ENCODE measurements at regions not wholly inside any gene's neighbourhood (a gene's known extent, or its start where the extent isn't known, plus 50 kb on each side); places are given as distances from the start of the nearest gene placed in this dataset.

DNA sequence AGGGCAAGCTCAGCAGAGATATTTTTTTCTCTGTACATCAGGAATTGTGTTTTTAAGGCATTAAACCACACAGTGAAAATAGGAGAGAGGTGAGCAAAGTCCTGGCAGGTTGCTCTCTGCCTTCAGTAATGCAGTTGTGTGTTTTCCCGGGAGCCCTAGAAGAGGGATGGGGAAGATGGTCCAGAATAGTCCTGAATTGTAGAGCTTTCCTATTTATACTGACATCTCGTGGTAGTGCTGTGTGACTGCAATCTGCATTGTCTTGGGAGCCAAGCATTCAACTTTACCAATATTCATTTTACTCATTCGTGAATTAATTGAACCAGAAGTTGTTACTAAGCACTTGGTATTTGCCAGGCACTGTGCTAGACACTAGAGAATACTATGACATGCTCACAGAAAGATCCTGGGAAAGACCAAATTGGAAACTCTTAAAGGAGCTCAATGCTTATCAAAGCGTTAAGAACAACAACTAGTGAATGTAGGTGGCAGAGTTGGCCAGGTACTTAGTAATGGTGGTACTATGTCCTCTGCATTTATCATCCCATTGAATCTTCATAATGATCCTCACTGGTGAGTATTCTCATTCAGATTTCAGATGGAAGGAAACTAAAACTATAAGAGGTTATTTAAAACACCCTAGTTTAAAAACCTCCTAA lies 214.6 kb downstream of the TRIB2 start:
- DNase-seq, result peak; percentile 55

DNA sequence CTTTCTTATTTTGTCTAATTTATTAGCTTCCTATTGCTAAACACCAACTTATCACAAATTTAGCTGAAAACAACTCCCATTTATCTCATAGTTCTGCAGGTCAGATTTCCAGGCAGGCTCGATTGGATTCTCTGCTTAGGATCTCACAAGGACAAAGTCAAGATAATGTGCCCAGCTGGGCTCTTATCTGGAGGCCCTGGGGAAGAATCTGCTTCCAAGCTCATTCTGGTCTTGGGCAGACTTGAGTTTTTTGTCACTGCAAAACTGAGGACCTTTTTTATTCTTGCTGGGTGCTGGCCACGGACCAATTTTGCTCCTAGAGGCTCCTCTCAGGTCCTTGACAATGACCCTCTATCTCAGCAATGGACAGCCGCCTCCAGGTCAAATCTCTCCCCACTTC lies 215.5 kb downstream of the TRIB2 start:
- no peak for DNase-seq

DNA sequence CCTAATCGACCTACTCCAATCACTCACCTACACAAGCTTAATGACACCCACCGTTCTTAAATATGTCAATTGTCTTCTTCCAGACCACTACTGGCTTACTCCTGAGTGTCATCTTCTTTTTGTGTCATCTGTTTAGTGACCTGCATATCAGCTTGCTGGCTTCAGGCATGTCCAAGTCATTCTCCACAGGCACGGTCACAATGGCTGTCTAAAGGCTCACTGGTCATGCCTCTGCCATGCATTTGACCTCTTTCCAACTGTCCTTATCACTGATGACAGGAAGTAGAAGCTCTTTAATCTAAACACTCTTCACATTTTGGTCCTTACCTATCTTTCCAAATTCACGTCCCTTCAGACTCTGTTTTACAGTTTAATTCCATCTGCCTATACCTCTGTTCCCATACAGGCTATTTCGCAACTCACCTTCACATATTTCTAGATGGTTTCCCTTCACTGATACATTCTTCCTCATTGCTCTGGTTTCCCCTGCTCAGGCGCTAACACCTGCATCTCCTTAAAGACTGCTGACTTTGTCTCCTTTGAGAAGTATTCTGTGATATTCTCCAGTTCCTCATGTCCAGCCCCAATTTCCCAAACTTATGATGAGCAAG lies 217.5 kb downstream of the TRIB2 start:
- DNase-seq, result no peak

DNA sequence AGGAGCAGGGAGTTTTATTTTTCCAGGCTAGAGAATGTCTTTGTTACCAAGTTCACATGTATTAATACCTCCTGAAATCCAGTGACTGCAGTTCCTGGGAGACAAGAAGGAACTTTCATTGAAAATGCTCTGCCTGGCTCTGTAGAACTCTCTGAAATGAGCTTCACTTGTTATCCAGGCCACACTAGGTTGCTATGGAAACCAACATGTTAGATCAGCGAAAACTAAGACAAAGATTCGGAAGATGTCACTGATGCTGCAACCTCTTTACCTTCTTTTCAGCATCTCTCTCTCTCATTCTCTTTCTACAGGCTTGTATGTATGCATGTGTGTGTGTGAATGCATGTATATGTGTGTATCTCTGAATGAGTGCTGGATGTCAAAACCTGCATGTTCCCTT lies 218.5 kb downstream of the TRIB2 start:
- DNase-seq, result no peak

DNA sequence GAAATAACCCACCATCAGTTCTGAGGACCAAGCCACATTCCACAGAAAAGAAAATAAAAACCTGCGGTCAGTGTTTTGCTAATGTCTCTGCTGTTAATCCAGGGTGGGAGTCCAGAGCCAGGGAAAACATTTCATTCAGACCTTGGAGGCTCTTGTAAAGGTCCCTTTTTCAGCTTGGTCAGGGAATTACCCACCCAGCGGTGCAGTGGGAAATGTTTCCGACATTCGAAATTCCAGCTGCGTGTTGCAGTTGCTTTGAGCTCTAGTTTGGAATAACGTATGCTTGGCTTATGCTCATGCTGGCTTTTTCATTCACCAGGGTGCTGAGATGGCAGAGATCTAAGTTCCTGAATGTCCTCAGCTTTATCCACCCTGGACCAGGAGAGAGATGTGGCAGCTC lies 219.1 kb downstream of the TRIB2 start:
- no peak for DNase-seq

DNA sequence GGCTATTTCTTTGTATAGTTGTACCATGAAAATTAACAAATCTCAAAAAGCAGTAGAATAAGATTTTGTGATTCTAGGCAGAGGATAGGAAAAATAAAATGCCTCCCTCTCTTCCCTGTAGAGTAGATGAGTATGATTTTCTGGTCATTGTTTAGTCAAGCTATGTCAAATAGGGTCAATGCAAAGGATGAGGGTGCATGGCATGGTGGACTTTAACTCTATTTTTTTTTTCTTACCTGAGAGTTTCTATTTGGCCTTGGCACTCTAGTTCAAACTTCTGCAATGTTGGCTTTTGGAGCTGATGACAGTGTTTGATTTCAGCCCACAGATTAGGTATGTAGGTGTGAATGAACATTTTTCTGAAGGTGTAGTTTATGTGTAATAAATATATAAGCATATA lies 224.5 kb downstream of the TRIB2 start:
- no peak for DNase-seq

DNA sequence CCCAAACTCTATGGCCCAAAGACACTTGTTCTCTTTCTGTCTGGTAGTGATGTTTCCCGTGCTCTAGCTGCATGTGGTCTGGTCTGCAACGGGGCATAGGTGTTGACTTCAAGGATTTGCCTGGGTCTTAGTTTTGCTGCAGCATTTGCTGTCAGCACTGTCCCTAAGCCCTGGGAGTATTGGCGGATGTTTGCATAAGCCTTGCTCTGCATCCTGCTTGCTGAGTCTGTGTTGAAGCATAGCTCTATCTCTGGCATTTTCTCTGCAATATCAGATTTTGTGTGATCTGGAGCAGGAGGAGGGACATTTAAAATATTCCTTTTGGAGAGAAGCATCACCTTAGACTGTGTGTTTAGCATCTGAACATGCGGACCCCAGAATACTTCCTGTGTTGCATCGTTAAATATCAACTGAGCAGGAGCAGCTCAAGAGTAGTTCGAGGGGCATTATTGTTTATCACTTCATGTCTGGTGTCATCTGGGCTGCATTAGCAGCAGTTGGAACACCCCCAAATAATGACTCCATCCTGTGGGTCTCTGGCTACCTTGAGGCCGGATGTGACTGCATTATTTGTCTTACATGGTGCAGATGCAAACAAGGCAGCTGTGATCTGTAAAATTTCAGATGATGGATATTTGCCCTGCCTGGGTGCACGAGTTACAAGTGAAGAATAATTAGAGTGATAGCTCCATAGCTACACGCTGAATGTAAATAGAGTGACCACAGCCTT lies 231.7 kb downstream of the TRIB2 start:
- peak; percentile 75 for DNase-seq

DNA sequence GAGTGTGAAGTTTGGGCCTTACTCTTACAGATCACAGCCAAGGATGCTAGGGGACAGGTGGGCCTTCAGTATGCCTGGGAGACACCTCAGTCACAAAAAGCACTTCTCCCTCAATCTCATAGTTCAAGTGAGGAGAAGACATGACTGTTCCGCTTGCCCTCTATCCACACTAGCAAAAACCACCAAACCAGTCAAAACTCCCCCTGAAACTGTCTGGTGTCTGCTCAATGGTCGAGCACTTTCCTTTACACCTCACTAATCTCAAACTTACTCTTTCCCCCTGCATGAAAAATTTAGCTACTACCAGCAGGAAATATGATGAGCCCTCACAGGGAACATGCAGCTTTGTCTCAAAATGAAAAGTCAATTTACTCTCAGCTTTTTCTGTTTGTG lies 232.2 kb downstream of the TRIB2 start:
- no peak for DNase-seq

DNA sequence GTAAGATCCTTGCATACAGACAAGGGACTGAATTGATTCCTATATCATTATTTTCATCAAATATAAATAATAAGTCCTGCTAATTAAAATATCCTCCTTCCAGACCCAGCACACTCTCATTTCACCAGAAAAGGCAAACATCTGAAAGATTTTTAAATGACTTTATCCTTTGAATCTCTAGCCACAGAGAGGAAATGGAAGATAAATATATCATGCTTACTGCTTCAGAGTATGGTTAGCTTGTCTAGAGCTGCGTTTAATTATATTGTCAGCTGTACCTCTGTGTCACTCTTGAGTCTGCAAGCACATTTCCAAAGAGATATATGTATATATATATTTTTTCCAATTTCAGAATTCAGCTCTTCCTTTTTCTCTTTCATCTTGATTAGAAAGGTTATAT lies 232.7 kb downstream of the TRIB2 start:
- DNase-seq, result peak; percentile 18

DNA sequence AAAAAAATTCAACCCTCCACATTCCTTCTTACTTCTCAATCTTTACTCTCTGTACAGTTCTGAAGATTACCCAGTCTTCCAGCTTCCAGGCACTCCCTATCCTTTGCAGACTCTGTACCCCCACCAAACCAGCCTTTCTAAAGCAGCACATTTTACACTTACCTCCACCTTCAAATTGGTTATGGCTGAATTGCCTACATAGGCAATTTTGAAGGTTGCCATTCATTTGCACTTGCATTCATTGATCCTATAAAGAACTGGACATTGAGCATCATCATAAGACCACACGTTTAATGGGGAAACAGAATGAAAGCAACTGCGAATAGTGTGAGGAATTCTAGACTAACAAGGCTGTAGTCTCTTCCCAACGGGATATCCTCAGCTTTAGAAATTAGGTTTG lies 233.4 kb downstream of the TRIB2 start:
- no peak for DNase-seq

DNA sequence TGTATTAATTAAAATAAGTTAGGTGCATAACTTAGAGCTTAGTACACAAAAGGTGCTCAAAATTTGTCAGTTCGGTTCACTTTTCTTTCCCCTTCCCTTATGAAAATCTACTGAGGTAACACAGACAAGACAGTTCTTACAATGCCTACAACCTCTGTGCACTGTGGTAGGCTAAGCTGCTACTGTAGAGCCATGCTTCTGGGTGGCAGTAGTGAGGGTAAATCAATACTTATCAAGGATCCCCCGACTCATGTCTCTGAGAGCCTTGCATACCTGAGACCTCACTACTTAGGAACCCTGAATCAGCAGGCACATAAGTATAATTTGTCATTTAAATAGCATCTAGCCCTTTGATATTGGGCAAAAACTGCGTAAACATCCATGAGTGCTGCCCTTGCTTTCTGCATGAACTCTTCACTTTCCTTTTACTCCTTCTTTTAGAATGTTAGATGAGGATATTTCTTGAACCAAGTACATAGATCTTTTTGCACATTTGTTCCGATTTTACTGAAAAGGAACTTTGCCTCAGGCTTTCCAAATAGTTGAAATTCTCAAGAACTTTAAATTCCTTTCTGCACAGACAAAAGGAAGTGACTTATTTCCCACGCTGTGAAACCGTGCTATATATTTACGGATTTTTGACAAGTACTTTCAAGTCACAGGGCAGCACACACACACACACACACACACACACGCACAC lies 234.4 kb downstream of the TRIB2 start:
- DNase-seq, result peak; percentile 74

DNA sequence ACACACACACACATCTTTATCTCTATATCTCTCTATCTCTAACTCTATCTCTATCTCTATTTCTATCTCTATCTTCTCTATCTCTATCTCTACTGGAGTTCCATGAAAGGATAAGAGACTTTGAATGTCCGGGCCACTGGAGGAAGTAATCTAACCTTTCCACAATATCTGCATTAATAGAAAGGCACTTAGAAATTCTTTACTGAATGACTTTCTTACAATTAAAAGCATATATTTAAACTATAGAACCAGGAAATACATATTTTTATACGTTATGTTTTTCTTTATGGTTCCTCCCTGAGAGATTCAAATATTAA lies 234.9 kb downstream of the TRIB2 start:
- no peak for DNase-seq

DNA sequence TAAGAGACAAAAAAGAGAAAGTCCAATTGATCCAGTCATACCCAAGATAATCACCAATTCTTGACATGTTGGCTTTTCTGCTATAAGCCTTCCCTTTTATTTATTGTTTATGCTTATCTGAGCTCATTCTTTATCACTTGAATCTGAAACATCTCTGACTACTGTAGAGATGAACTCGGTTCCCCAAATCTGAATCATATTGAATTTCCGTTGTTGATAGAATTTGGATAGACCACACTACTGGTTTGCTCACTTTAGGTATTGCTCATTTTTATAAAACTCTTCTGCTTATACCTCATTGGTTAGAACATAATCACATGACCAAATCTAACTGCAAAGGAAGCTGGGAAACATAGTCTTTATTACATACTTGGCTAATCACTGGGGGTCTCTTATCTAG lies 236.9 kb downstream of the TRIB2 start:
- DNase-seq, result no peak

DNA sequence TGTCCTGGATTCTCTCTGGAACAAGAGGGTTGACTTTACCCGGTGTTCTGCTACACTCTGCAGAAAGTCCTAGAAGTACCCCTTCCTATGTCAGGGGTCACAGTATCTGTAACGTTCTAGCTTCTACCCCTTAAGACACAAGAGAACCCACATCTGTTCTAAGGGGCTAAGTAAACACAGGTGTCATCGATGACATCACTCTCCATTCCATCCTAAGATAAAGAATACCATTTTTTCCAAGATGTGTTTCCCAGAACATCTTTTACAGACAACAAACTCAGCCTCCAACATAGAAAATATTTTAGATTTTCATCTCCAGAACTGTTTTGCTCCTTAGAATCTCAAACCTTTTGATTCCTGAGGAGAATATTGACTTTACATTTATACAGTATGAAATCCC lies 239.1 kb downstream of the TRIB2 start:
- no peak for DNase-seq

DNA sequence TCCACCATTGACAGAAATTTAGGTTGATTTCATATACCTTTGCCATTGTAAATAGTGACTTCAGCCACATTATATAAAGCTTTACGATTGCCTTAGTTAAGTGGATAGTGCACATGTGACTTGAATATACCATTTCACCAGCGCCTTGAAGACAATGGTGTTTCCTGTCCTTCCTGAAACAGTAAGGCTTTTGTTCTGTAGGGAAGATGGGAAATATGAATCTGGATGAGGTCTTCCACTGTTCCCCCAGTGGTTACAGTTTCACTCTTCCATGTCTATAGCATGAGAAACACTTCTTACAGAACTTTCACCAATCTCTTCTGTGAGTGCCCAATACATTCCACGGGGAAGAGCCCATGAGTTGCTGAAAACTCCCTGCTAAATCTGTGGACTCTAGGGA lies 240.5 kb downstream of the TRIB2 start:
- DNase-seq, result no peak

DNA sequence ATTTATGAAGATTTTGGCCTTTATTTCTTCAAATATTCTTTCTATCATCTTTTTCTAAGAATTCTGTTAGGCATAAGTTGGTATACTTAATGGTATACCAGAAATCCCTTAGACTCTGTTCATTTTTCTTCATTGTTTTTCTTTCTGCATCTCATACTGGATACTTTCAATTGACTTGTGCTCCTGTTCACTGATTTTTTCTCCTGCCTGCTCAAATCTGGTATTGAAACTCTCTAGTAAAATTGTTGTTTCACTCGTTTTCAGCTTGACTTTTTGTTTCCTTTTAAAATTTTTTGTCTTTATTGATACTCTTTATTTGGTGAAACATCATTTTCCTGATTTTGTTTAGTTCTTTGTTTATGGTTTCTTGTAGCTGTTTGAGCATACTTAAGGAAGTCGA lies 243.2 kb downstream of the TRIB2 start:
- DNase-seq, result no peak

DNA sequence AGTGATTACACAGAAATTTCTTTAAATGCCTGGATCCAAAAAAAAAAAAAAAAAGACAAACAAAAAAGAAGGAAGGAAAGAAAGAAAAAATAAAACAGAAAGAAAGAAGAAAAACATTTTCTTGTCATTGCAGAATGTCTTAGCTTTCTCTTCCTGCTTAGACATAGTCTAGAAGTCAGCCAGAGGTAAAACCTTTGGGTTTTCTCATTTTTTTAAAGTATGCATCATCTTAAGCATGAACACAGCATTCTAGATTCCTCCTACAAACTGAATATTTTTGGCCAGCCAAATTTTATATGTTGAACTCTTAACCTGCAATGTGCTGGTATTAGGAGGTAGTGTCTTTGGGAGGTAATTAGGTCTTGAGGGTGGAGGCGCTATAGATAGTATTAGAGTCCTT lies 243.9 kb downstream of the TRIB2 start:
- DNase-seq, result peak; percentile 4

DNA sequence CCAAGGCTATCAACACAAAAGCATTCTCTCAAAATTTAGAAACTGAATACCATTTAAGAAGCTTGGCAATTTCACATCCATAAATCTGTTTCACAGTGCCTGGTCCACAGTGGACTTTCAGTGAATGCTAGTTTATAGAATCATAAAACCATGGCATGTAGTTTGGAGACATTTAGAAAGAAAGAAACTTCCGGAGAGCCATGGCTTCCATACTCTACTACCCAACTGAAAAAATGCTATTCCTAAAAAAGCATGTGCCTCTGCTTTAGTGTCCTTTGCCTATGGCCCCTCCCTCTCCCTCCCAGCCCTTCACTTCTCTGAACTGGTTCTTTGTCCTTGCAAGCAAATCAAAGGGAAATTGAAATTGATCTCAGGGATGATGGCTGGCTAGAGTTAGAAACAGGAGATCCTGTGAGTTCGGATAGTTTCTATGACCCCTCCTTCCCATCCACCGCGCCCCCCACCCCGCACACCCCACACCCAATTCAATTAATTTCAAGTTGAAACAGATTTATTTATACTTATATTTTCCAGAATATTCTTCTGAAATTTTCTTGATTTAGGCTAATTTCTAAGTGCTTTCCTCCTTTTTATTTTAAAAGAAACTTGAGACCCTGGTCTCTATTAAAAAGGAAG lies 248.3 kb downstream of the TRIB2 start:
- DNase-seq, result no peak

DNA sequence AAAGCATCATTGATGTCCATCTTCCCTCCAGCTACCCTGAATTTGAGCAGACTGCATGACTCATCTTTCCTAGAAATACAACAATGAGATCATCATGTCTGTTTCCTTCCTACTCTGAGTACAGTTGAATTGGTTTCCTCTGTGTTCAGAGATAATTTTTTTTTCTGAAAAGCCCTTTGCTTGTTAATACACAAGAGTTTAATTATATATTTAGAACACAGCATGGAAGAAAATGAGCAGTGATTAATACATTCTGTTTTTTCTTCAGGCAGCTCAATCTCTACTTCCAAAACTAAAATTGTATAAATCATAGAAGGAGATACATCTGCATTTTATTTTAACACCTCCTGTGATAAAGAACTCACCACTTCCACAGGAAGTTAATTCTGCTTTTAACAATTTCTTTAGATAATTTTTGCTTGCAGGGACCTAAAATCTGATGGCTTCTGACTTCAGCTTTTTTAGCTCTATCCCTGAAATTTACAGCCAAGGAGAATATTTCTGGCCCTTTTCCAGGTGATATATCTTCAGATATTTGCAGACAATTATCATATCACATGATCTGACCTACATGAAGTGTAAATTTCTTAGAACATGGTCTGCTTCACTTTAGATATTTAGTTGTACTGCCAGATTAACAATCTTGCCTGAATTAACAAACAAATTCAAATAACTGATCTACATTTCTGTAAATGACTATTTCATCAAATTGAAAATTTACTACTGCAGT lies 249.0 kb downstream of the TRIB2 start:
- DNase-seq, result peak; percentile 68

DNA sequence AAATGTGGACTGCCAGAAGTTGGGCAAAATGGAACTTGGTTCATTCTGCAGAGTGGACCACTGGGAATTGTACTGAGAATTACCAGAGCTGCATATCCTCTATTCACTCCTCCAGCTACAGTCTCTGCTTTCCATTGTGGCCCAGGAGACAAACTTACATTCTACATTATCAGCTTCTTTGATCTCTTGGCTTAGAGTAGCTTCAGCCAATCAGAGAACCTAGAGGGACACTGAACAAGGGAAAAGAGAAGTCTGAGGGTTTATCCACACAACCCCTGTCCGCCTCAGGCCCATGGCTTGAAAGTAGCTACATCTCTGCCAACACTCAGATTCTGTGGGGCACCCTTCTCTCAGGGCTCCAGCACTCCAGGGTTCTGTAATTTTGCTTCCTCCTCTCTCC lies 251.1 kb downstream of the TRIB2 start:
- DNase-seq, result no peak

DNA sequence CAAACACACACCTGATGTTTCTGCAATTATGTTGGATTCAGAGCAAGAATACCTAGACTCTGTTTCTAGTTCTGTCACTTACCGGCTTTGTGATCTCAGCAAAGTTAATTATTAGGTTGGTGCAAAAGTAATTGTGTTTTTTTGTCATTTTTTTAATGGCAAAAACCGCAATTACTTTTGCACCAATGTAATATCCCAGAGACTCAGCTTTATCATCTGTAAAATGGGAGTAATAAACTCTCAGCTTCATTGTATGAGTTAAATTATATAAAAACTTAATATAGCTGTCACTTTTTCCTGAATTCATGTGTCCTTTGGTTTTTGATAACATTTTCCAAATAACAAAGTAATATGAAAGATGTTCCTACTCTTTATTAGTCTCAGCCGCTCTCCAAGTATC lies 251.7 kb downstream of the TRIB2 start:
- no peak for DNase-seq

DNA sequence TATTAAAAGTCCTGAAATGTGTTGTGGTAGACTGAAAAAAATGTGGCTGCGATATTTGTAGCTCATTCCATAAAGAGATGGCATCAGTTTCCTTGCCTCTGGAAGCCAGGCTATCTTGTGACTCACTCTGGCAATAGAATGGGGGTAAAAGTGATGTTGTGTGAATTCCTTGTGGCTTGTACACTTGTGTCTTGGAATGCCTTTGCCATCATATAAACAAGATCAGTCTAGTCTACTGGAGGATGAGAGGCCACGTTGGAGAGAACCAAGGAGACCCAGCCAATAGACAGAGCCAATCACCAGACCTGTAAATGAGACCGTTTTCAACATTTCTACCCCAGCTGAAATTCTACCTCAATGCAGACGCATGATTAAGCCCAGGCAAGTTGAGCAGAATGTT lies 254.1 kb downstream of the TRIB2 start:
- DNase-seq, result peak; percentile 55

Measured in fibroblast of skin of abdomen (primary cell).